HG03159 (cell line): ENCODE measurements at regions not wholly inside any gene's neighbourhood (a gene's known extent, or its start where the extent isn't known, plus 50 kb on each side); places are given as distances from the start of the nearest gene placed in this dataset.

Experiments used
- ATAC-seq: cut with Tn5 transposase; IDR thresholded peaks from one replicate; pipeline ENCODE4 v1.9.1; 2021; ENCODE audit warnings: mild to moderate bottlenecking, moderate library complexity; ENCODE audit not compliant: unreplicated experiment

DNA sequence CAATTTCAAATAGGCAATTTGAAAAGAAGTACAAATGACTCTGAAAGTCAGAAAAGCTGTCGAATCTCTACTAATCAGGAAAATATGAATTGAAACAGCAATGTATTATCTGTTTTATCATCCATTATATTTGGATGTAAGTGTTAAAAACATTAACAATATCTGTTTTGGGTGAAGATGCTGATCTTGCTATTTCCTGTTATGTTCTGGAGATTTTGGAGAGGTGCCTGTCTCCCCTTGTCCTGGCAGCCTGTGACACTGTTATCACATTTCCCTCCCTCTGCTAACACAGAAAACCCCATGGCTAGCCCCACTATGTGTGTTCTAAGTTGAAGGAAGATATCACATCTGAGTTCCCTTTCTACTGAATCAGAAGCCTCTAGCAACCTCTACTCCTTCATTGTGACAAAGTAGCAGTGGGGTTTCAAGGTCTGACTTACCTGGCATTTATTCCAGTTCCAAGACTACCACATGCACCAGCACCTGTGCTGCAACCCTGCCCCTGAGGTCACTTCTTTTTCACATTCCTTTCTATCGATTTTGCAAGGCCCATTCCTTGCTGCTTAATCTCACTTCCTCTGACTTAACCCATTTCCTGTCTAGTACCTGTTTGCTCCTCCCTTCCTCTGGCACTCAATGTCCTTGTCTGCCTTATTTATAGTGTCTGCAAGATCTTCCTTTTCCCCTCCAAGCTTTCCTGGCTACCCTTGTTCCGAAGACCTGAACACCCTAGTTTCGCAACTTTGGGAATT, 95.5 kb upstream of the COL8A1 start:
- no peak for ATAC-seq

GRCh38 chr3:99541181-99541580, 97.2 kb upstream of the COL8A1 start:
- ATAC-seq: no peak

DNA sequence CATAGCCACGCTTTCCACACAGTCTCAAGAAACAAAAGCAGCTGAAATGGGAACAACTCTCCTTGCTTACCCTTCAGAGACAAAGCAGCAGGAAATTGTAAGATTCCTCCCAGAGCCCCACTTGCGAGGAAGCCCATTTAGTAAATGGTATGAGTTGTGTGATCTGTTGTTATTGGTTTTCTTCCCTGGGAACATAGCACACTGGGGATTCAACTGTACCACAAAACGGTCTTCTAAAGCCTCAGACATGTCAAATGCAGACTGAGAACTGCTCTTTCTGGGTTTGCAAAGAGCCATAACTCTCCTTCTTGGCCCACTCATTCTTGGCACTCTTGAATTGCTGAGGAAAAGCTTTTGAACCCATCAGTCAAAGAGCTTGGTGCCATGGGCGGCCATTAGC, 101.0 kb upstream of the COL8A1 start:
- no peak for ATAC-seq

GRCh38 chr3:99536555-99537314, 101.7 kb upstream of the COL8A1 start:
- ATAC-seq: no peak

GRCh38 chr3:99534951-99535704, 103.3 kb upstream of the COL8A1 start:
- peak; percentile 62 for ATAC-seq

- no peak for ATAC-seq
Observed at GRCh38 chr3:99532246-99532645, 106.1 kb upstream of the COL8A1 start.

DNA sequence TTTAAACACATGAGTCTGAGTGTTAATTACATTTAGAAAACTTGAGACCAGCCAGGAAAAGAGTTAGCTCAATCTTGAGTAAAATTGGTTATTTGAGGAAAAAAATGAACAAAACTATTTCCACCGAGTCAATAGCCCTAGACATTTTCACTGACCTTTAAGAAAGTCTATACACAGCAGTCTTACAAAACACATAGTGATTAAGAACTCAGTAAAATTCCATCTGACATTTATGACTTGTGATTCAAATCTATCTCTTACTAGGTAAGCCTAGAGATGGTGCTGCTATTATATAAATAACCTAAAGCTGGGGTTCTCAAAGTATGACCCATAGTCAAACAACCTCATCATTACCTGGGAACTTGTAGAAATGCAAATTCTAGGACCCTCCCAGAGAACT, 109.1 kb upstream of the COL8A1 start:
- ATAC-seq: no peak

DNA sequence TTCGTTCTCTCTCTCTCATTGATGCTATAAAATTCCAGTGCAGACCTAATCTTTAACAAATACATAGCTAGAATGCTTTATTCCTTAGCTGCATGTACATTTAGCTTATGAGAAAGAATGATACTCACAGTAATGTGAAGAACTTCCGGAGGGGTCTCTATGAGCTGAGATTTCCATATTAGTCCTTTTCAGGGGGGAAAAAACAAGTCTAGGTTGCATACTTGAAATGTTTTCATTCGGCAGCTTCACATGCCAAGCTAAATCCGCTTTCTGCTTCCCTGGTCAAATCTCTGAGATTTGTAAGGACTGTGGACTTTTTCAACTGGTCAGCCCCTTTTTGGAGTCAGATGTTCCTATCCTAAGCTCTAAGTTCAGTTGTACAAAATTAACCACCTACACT, 111.5 kb upstream of the COL8A1 start:
- ATAC-seq: no peak

DNA sequence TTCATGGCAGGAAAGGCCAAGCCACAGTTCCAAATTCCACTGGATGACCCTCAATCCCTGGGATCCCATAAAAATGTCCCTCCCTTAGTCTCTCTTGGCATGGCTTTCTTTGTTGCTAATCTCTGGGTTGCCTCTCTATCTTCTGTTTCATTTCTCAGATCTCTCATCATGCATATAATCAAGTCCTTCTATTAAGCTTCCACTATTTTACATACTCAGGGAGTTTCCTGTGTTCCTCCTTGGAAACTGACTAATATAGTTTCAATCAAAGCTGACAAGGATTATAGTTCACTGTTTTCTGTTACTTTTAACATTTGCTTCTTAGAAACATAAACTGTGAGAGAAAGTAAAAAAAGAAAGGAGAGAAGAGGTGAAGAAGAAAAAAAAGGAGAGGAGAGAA, 113.8 kb upstream of the COL8A1 start:
- no peak for ATAC-seq

- no peak for ATAC-seq
Observed at GRCh38 chr3:99523431-99524127, 114.8 kb upstream of the COL8A1 start.

DNA sequence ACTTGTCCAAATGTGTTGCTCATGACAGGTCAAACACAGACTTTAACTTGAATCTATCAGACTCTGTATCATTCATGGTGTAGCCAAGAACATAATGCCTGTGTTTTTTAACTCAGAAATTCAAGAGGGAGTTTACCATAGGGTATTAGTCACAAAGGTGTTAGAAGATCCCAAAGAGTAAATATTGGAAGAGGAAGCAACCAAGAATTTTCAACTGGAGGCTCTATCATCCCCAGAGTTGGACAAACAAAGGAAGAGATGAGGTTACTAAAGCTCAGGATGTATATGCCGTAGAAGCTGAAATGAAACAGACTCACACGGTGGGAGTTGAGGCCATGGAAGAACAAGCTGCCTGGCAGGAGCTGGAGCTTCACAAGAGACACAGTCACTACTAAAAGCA, 116.2 kb upstream of the COL8A1 start:
- no peak for ATAC-seq

- no peak for ATAC-seq
Observed at GRCh38 chr3:99521551-99521950, 116.8 kb upstream of the COL8A1 start.

GRCh38 chr3:99520513-99520912, 117.9 kb upstream of the COL8A1 start:
- ATAC-seq: no peak

- ATAC-seq: no peak
Observed at GRCh38 chr3:99516936-99517335, 121.5 kb upstream of the COL8A1 start.

GRCh38 chr3:99515891-99516290, 122.5 kb upstream of the COL8A1 start:
- ATAC-seq: no peak

GRCh38 chr3:99509224-99509623, 129.2 kb upstream of the COL8A1 start:
- ATAC-seq: no peak

- ATAC-seq: no peak
Observed at GRCh38 chr3:99508191-99508590, 130.2 kb upstream of the COL8A1 start.

DNA sequence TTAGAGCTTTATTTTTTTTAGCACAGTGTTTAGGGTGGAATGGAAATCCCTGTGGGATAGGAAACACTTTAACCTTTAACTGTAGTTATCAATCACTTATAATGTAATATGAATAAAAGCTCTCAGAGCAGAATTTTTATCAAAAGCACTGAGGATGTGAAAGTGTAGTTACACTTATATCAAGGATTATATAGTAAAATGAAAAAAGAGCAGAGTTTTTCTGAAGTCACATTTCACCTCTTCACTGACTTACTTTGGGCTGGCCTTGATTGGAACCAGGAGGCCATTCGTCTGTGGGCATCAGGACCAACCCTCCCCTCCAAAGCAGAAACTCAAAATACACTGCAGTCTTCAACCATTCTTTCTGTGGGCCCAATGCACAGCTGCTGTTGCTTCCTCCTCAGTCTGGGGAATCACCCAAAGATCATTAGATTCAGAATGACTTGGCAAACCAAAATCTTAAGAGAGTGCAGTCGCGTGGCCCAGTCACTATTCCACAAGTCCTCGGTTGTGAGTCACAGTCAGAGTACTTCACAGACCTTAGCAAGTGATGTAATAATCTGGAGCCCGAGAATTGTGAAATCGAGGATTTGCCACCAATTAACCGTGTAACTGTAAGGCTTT, 132.6 kb upstream of the COL8A1 start:
- peak; percentile 99 for ATAC-seq

GRCh38 chr3:99505200-99505599, 133.2 kb upstream of the COL8A1 start:
- ATAC-seq: peak; percentile 43

GRCh38 chr3:99504258-99504657, 134.1 kb upstream of the COL8A1 start:
- ATAC-seq: no peak

GRCh38 chr3:99503350-99503749, 135.0 kb upstream of the COL8A1 start:
- no peak for ATAC-seq
